GM12872 (cell line): ENCODE measurements at regions not wholly inside any gene's neighbourhood (a gene's known extent, or its start where the extent isn't known, plus 50 kb on each side); places are given as distances from the start of the nearest gene placed in this dataset.

Experiments
- TF ChIP-seq, protein P1 (sequence below): IDR thresholded peaks from 3 replicates; pipeline ENCODE4 v1.5.1; 2011; ENCODE audit warnings: low read depth, mild to moderate bottlenecking, low read length, moderate library complexity; ENCODE audit not compliant: insufficient read depth

DNA sequence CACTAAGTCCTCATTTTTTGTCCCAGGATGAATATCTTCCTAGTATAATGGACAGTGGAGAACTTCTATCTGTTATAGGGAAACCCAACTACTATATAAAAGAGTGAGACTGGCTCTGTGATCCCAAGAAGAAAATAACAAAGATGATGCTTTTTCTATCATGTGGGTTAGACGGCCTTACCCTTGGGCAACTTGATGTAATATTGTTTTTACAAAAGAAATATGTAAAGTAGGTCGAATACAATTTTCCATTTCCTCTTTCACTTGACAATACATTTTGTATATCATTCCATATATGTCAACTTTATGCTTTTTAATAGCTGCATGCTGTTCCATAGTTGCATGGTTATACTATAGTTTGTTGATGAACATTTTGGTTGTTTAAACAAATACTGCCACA lies 87.5 kb upstream of the SESTD1 start:
- TF ChIP-seq, protein P1, sequence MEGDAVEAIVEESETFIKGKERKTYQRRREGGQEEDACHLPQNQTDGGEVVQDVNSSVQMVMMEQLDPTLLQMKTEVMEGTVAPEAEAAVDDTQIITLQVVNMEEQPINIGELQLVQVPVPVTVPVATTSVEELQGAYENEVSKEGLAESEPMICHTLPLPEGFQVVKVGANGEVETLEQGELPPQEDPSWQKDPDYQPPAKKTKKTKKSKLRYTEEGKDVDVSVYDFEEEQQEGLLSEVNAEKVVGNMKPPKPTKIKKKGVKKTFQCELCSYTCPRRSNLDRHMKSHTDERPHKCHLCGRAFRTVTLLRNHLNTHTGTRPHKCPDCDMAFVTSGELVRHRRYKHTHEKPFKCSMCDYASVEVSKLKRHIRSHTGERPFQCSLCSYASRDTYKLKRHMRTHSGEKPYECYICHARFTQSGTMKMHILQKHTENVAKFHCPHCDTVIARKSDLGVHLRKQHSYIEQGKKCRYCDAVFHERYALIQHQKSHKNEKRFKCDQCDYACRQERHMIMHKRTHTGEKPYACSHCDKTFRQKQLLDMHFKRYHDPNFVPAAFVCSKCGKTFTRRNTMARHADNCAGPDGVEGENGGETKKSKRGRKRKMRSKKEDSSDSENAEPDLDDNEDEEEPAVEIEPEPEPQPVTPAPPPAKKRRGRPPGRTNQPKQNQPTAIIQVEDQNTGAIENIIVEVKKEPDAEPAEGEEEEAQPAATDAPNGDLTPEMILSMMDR, result no peak

DNA sequence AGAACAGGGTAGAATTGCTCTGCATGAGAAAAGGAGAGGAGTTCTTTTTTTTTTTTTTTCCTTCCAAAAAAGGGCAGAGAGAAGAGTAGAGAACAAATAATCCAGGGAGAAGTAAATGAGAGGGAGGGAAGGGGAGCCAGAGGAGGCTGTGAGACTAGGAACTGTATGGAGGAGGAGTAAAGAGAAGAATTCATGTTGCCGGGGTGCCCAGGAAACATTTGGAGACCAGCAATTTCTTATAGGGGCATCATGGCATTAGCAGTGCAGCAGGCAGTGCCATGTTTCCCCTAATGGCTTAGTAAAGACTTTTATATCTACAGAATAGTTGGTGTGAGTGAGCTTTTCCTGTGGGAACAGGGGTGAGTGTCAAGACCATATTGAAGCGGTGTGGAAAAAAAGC lies 86.4 kb upstream of the SESTD1 start:
- TF ChIP-seq, protein P1, result no peak

DNA sequence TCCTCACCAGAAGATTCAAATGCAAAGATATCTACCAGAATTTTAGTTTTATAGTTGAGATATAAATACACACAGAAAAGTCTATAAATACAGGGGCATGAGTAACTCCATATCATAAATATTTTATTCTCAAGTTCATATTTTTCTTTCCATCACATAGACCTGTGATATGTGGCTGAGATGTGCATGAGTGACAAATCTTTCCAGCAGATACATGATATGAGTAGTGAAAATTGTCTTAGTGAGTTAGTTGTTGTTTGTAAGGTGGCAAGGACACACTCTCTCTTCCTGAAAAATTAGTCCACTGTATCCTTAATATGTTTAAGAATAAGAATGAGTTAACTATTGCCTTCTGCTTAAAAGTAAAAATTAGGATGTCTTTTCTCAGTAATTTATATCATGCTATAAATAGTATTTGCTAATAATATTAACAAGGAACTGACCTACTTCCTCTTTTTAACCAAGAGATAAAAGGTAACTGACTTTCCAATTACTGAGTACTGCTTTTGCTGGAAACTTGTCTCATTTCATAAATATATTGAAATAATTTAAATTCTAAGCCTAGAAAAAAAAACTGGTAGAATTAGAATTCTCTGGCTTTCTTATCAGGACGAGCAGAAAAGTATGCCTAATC lies 85.2 kb upstream of the SESTD1 start:
- TF ChIP-seq, protein P1, result no peak

DNA sequence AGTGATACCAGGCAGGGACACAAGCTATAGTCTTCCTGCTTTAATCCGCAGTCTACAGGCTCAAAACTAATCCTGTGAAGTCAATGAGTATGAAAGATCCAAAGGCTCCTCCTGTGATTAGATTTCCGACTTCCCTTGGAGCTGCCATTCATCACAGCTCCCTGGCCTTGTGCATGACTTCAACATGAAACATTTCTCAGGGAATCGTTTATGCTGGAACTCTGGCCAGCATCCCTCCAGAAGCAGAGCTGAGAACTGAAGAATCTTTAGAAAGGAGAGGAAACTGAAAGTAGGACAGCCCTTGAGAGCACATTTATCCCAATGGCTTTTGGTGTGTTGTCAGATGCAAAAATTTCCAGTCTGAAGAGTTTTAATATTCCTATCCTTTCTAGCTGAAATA lies 84.3 kb upstream of the SESTD1 start:
- TF ChIP-seq, protein P1, result no peak

DNA sequence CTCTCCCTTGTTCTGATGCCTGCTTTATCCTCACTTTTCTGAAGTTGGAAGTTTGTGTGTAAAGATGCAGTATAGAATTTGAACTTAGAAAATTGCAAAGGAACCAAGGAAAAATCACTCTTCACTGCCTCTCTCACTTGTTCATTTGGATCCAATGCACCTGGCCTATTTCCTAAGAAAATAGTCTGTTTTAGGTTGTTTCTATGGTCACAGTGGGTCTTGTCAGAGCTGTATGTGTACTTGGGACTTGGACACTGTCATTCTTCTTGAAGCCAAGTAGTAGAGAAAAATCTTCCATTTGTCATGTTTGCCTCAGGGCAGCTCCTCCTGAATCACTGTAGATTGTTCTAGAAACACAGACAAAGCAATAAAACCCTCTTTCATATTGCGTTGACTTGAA lies 80.3 kb upstream of the SESTD1 start:
- TF ChIP-seq, protein P1, result no peak

DNA sequence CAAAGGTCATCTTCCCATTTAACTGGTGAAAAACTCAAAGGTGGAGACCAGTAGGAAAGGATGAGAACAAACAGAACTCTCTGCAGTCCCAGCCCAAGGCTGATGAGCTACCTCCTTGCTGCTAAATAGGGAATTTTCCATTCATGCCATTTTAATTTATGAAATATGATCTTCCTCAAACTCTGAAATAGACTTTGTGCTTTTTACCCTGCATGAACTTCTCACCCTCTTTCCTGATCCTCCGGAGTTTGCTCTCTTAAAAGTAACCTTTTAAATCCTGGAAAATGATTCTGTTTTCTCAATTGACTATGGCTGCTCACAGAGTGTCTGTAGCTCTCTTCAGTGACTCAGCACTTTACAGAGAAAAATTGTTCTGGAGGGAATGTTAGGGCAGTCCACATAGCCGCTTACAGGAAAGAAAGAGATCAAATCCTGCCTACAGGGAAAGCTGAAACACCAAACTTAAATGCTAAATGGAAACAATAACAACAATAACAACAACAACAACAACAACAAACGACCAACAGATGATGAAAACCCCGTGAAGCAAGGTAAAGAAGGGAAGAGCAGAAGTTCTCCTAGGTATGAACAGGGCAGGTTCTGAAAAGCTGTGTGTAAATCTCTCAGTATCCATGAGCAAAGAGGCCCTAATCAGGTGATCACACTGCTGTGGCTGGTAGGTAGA lies 79.8 kb upstream of the SESTD1 start:
- TF ChIP-seq, protein P1, result no peak

DNA sequence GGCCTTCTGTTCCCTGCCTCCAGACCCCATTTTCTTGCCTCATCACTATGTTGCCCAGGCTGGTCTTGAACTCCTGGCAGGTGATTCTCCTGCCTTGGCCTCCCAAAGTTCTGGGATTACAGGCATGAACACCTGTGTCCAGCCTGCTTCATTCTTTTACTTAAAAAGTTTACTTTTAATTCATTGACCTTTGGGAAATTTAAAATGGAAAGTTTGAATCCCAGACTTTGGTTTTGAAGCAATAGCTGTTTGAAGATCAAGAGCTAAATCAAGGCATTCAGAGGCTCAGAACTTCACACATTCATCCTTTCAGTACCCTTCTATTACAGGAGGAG lies 79.3 kb upstream of the SESTD1 start:
- TF ChIP-seq, protein P1, result no peak
